KMS-11 (cell line): ENCODE measurements at regions not wholly inside any gene's neighbourhood (a gene's known extent, or its start where the extent isn't known, plus 50 kb on each side); places are given as distances from the start of the nearest gene placed in this dataset.
"Not testable (repeated sequence)": the region's sequence is repeated elsewhere in the genome, so short reads cannot be mapped to it uniquely, and the experiment has no call there.

Experiments
- H2AFZ ChIP-seq: fragments of 200-600 bp; sonication (generic); 2 replicates; pipeline ENCODE4 v1.6.1; 2016; ENCODE audit warnings: antibody characterized with exemption, mixed run types, low read depth
- H3K27ac ChIP-seq: fragments of 200-600 bp; sonication (generic); 2 replicates; pipeline ENCODE4 v1.6.1; 2016; ENCODE audit warnings: mild to moderate bottlenecking, mixed run types
- H3K27me3 ChIP-seq: fragments of 200-600 bp; sonication (generic); 2 replicates; pipeline ENCODE4 v1.6.1; 2017; ENCODE audit warnings: mild to moderate bottlenecking, low read depth, mixed run types, moderate library complexity; ENCODE audit not compliant: insufficient read depth
- H3K36me3 ChIP-seq: fragments of 200-600 bp; sonication (generic); 2 replicates; pipeline ENCODE4 v1.6.1; 2017; ENCODE audit warnings: mild to moderate bottlenecking, mixed run types; ENCODE audit not compliant: insufficient read depth
- H3K4me1 ChIP-seq: fragments of 200-600 bp; sonication (generic); 2 replicates; pipeline ENCODE4 v1.6.1; 2016; ENCODE audit warnings: mild to moderate bottlenecking, low read depth, mixed run types; ENCODE audit not compliant: poor library complexity, severe bottlenecking
- H3K4me2 ChIP-seq: fragments of 200-600 bp; sonication (generic); 2 replicates; pipeline ENCODE4 v1.7.0; 2016; ENCODE audit warnings: mild to moderate bottlenecking, mixed run types
- H3K4me3 ChIP-seq: fragments of 200-600 bp; sonication (generic); IDR thresholded peaks from 2 replicates; pipeline ENCODE4 v1.6.1; 2017; ENCODE audit warnings: low read depth, low read length, mixed read lengths; ENCODE audit not compliant: insufficient read depth
- H3K79me2 ChIP-seq: fragments of 200-600 bp; sonication (generic); 2 replicates; pipeline ENCODE4 v1.6.1; 2016; ENCODE audit warnings: low read depth, mixed run types; ENCODE audit not compliant: insufficient read depth
- H3K9ac ChIP-seq: fragments of 200-600 bp; sonication (generic); 2 replicates; pipeline ENCODE4 v1.6.1; 2016; ENCODE audit warnings: mild to moderate bottlenecking, mixed run types
- H4K20me1 ChIP-seq: fragments of 200-600 bp; sonication (generic); 2 replicates; pipeline ENCODE4 v1.6.1; 2016; ENCODE audit warnings: mild to moderate bottlenecking, mixed run types; ENCODE audit not compliant: insufficient read depth
- TF ChIP-seq, protein P1 (sequence below): fragments of 200-600 bp; sonication (generic); conservative IDR thresholded peaks from 2 replicates; pipeline ENCODE4 v1.6.1; 2017; ENCODE audit warnings: low read depth, mild to moderate bottlenecking, antibody characterized with exemption, low read length, moderate library complexity, mixed read lengths

- Histone ChIP-seq H3K4me3 (no peak overlapping the region), H3K9ac (no peak overlapping the region), H3K27me3 (no peaks in the 10 kb centered on the region), H4K20me1 (no peaks in the 10 kb centered on the region), H3K4me1 (peaks cover 29% of the 10 kb centered on the region), H3K79me2 (no peaks in the 10 kb centered on the region), H3K36me3 (no peaks in the 10 kb centered on the region), H3K4me2 (no peak overlapping the region), H2AFZ (no peak overlapping the region), H3K27ac (no peak overlapping the region)
- TF ChIP-seq, protein P1, sequence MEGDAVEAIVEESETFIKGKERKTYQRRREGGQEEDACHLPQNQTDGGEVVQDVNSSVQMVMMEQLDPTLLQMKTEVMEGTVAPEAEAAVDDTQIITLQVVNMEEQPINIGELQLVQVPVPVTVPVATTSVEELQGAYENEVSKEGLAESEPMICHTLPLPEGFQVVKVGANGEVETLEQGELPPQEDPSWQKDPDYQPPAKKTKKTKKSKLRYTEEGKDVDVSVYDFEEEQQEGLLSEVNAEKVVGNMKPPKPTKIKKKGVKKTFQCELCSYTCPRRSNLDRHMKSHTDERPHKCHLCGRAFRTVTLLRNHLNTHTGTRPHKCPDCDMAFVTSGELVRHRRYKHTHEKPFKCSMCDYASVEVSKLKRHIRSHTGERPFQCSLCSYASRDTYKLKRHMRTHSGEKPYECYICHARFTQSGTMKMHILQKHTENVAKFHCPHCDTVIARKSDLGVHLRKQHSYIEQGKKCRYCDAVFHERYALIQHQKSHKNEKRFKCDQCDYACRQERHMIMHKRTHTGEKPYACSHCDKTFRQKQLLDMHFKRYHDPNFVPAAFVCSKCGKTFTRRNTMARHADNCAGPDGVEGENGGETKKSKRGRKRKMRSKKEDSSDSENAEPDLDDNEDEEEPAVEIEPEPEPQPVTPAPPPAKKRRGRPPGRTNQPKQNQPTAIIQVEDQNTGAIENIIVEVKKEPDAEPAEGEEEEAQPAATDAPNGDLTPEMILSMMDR = no peak
These were observed 82.1 kb downstream of the ZFP36L2 start for GRCh38 chr2:43144263-43144662.

GRCh38 chr2:43143756-43144155 is 82.7 kb downstream of the ZFP36L2 start:
- peaks cover 25% of the 10 kb centered on the region for H3K4me1 ChIP-seq
- no peaks in the 10 kb centered on the region for H3K36me3 ChIP-seq
- H3K4me3 ChIP-seq = no peak overlapping the region
- no peaks in the 10 kb centered on the region for H3K27me3 ChIP-seq
- no peak overlapping the region for H2AFZ ChIP-seq
- TF ChIP-seq, protein P1 = no peak
- no peak overlapping the region for H3K9ac ChIP-seq
- no peaks in the 10 kb centered on the region for H4K20me1 ChIP-seq
- no peak overlapping the region for H3K4me2 ChIP-seq
- H3K79me2 ChIP-seq = no peaks in the 10 kb centered on the region
- H3K27ac ChIP-seq = no peak overlapping the region

DNA sequence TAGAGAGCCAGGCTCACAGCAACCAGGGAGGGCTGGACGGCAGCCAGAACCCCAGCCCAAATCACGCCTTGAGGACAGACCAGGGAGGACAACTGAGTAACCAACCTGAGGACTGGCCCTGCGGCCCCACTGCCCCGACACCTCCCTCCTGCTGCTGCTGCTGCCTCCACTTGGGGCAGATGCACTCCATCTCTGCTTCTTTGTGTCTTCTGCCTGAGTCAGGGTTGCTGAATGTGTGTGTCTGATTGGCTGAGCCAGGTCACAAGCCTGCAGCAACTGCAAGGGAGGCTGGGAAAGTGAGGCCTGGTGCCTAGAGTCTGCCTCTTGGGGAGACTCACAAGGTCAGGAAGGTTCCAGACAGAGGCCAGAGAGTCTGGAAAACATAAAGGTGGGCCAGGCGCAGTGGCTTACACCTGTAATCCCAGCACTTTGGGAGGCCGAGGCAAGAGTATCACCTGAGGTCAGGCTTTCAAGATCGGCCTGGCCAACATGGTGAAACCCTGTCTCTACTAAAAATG is 83.4 kb downstream of the ZFP36L2 start:
- H3K27ac ChIP-seq = no peak overlapping the region
- no peak overlapping the region for H3K4me3 ChIP-seq
- peaks cover 20% of the 10 kb centered on the region for H3K4me1 ChIP-seq
- no peaks in the 10 kb centered on the region for H3K27me3 ChIP-seq
- no peak overlapping the region for H3K9ac ChIP-seq
- H3K79me2 ChIP-seq = no peaks in the 10 kb centered on the region
- TF ChIP-seq, protein P1 = no peak
- H2AFZ ChIP-seq = no peak overlapping the region
- H3K36me3 ChIP-seq = no peaks in the 10 kb centered on the region
- no peak overlapping the region for H3K4me2 ChIP-seq
- H4K20me1 ChIP-seq = no peaks in the 10 kb centered on the region

DNA sequence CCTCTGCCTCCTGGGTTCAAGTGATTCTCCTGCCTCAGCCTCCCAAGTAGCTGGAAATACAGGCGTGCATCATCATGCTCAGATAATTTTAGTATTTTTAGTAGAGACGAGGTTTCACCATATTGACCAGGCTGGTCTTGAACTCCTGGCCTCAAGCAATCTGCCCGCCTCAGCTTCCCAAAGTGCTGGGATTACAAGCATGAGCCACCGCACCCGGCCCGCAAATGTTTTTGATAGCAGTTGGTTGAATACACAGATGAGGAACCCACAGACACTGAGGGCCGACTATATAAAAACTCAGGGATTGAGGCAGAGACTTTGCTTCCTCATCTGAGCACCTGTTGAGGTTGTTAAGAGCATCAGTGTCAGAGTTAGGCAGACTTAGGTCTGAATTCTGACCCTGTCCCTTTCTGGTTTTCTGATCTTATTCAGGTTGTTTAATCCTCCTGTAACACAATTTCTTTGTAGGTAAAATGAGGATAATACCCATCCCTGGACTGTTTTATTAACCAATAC is 84.7 kb downstream of the ZFP36L2 start:
- H3K4me2 ChIP-seq, H3K4me3 ChIP-seq, H3K79me2 ChIP-seq, H3K36me3 ChIP-seq, H3K9ac ChIP-seq, H3K27me3 ChIP-seq, H3K27ac ChIP-seq, H4K20me1 ChIP-seq, H2AFZ ChIP-seq: not testable (repeated sequence)
- peaks cover 26% of the 10 kb centered on the region for H3K4me1 ChIP-seq

GRCh38 chr2:43139996-43140621 is 86.3 kb downstream of the ZFP36L2 start:
- Histone ChIP-seq H3K9ac (no peak overlapping the region), H4K20me1 (no peaks in the 10 kb centered on the region), H3K27ac (no peak overlapping the region), H2AFZ (peak overlapping the region; percentile 9; the same call in 1 of the 2 replicates), H3K79me2 (no peaks in the 10 kb centered on the region), H3K27me3 (no peaks in the 10 kb centered on the region), H3K36me3 (no peaks in the 10 kb centered on the region), H3K4me2 (peak overlapping the region; percentile 11; the same call in 1 of the 2 replicates), H3K4me3 (no peak overlapping the region), H3K4me1 (peaks cover 41% of the 10 kb centered on the region)
- TF ChIP-seq, protein P1 = no peak
